Left lung (tissue), 4 donors: ENCODE measurements at regions not wholly inside any gene's neighbourhood (a gene's known extent, or its start where the extent isn't known, plus 50 kb on each side); places are given as distances from the start of the nearest gene placed in this dataset.

Experiments
- ATAC-seq: fragments of 200-7000 bp; cut with Tn5 transposase; one replicate; pipeline ENCODE4 v1.9.1; 2020; ENCODE audit warnings: moderate library complexity
- DNase-seq, 4 donors: peaks; one replicate each; pipeline ENCODE4 v3.0.0-alpha.2; 2013 to 2020
- H3K27ac ChIP-seq, 2 donors: fragments of 200-600 bp; sonication (generic) in 1 of 2; one replicate each; pipeline versions ENCODE4 v1.5.0 to v1.8.0; 2020 to 2021
- H3K27me3 ChIP-seq, 2 donors: fragments of 200-600 bp; sonication (generic) in 1 of 2; one replicate each; pipeline versions ENCODE4 v1.5.0 to v1.8.0; 2020 to 2021
- H3K36me3 ChIP-seq, 2 donors: fragments of 200-600 bp; sonication (generic) in 1 of 2; one replicate each; pipeline versions ENCODE4 v1.5.0 to v1.8.0; 2020 to 2021
- H3K4me1 ChIP-seq, 2 donors: fragments of 200-600 bp; one replicate each; pipeline ENCODE4 v1.8.0; 2021
- H3K4me3 ChIP-seq, 2 donors: fragments of 200-600 bp; sonication (generic) in 1 of 2; one replicate each; pipeline versions ENCODE4 v1.5.0 to v1.8.0; 2020 to 2021; ENCODE audit warnings: mild to moderate bottlenecking in 1 of 2
- H3K9me3 ChIP-seq, 2 donors: fragments of 200-600 bp; sonication (generic) in 1 of 2; one replicate each; pipeline versions ENCODE4 v1.5.0 to v1.8.0; 2020 to 2021
- CTCF ChIP-seq, 2 donors: fragments of 200-600 bp; sonication (generic) in 1 of 2; IDR thresholded peaks; one replicate each; pipeline versions ENCODE4 v1.5.0 to v1.8.0; 2021; ENCODE audit warnings: antibody characterized with exemption in 2 of 2
- intact Hi-C, 2 donors: fragments of 100-400 bp; cut with DNase I; formaldehyde crosslinking; loops; one replicate each; pipeline versions ENCODE4 v1.11.2 to v1.14.2; 2022
- donor health status: DM: no; HTN: yes; CAD: no.
- donor health status: DM: no; HTN: no; CAD: no.

GRCh38 chr16:35308674-35309073, 1849.3 kb downstream of the TP53TG3F start:
- Histone ChIP-seq H3K4me1 (no peaks in the 10 kb centered on the region), H3K27me3 (no peaks in the 10 kb centered on the region), H3K27ac (no peak overlapping the region), H3K4me3 (no peak overlapping the region), H3K9me3 (peaks cover 0 to 28% of the 10 kb centered on the region in 2 donors), H3K36me3 (no peaks in the 10 kb centered on the region)
- no peak for ATAC-seq
- intact Hi-C loops = no loop called here
- no peak for DNase-seq
- no peak for TF ChIP-seq CTCF (IDR thresholded peaks at IDR 0.05)

GRCh38 chr16:35310999-35311398, 1851.6 kb downstream of the TP53TG3F start:
- intact Hi-C loops = no loop called here
- peaks cover 0 to 43% of the 10 kb centered on the region in 2 donors for H3K9me3 ChIP-seq
- H3K4me1 ChIP-seq = no peaks in the 10 kb centered on the region
- no peaks in the 10 kb centered on the region for H3K36me3 ChIP-seq
- no peak for TF ChIP-seq CTCF (IDR thresholded peaks at IDR 0.05)
- ATAC-seq = no peak
- no peaks in the 10 kb centered on the region for H3K27me3 ChIP-seq
- no peak overlapping the region for H3K27ac ChIP-seq
- no peak overlapping the region for H3K4me3 ChIP-seq
- no peak for DNase-seq

GRCh38 chr16:35311475-35311874, 1852.1 kb downstream of the TP53TG3F start:
- Histone ChIP-seq H3K9me3 (peaks cover 0 to 44% of the 10 kb centered on the region in 2 donors), H3K27me3 (no peaks in the 10 kb centered on the region), H3K4me1 (no peaks in the 10 kb centered on the region), H3K4me3 (no peak overlapping the region), H3K36me3 (no peaks in the 10 kb centered on the region), H3K27ac (no peak overlapping the region)
- ATAC-seq = no peak
- no peak for TF ChIP-seq CTCF (IDR thresholded peaks at IDR 0.05)
- intact Hi-C loops = no loop called here
- DNase-seq = no peak

- Histone ChIP-seq H3K27me3 (no peaks in the 10 kb centered on the region), H3K36me3 (no peaks in the 10 kb centered on the region), H3K4me1 (no peaks in the 10 kb centered on the region), H3K27ac (no peak overlapping the region), H3K9me3 (peaks cover 0 to 35% of the 10 kb centered on the region in 2 donors), H3K4me3 (no peak overlapping the region)
- intact Hi-C loops = no loop called here
- no peak for ATAC-seq
- DNase-seq = no peak
- no peak for TF ChIP-seq CTCF (IDR thresholded peaks at IDR 0.05)
Measured at GRCh38 chr16:35314298-35314697, 1854.9 kb downstream of the TP53TG3F start.

- no peaks in the 10 kb centered on the region for H3K4me1 ChIP-seq
- ATAC-seq (no peak), DNase-seq (no peak)
- H3K27me3 ChIP-seq = no peaks in the 10 kb centered on the region
- peaks cover 0 to 10% of the 10 kb centered on the region in 2 donors for H3K9me3 ChIP-seq
- no peak for TF ChIP-seq CTCF (IDR thresholded peaks at IDR 0.05)
- intact Hi-C loops = no loop called here
- H3K27ac ChIP-seq = no peak overlapping the region
- H3K36me3 ChIP-seq = no peaks in the 10 kb centered on the region
- H3K4me3 ChIP-seq = no peak overlapping the region
Measured at GRCh38 chr16:35319536-35320192, 1860.3 kb downstream of the TP53TG3F start.
